OCI-LY3 (cell line): ENCODE measurements at regions not wholly inside any gene's neighbourhood (a gene's known extent, or its start where the extent isn't known, plus 50 kb on each side); places are given as distances from the start of the nearest gene placed in this dataset.

Experiments
- H2AFZ ChIP-seq: fragments of 200-600, 300-600 bp; shearing (Covaris generic); 2 replicates; pipeline ENCODE4 v1.6.0; 2014; ENCODE audit warnings: antibody characterized with exemption, low read depth, low read length
- H3K27ac ChIP-seq: fragments of 200-600, 300-600 bp; sonication (generic); 2 replicates; pipeline ENCODE4 v1.5.1; 2014; ENCODE audit warnings: mild to moderate bottlenecking, low read length, moderate library complexity, mixed read lengths
- H3K27me3 ChIP-seq: fragments of 200-600, 300-600 bp; sonication (generic); 2 replicates; pipeline ENCODE4 v1.6.1; 2014; ENCODE audit warnings: low read depth, low read length, mixed read lengths
- H3K36me3 ChIP-seq: fragments of 200-600, 300-600 bp; sonication (generic); replicated peaks from 2 replicates; pipeline ENCODE3; 2014; ENCODE audit warnings: low read depth, low read length, mixed read lengths
- H3K4me1 ChIP-seq: fragments of 300-600, 200-600 bp; sonication (generic); 2 replicates; pipeline ENCODE4 v1.6.1; 2014; ENCODE audit warnings: low read length, mixed read lengths
- H3K4me2 ChIP-seq: fragments of 200-600, 300-600 bp; sonication (generic); 2 replicates; pipeline ENCODE4 v1.6.1; 2014; ENCODE audit warnings: low read length, mixed read lengths
- H3K4me3 ChIP-seq: fragments of 300-600, 200-600 bp; sonication (generic); 2 replicates; pipeline ENCODE4 v1.5.1; 2014; ENCODE audit warnings: antibody characterized with exemption, mild to moderate bottlenecking, low read length, moderate library complexity
- H3K79me2 ChIP-seq: fragments of 300-600, 200-600 bp; shearing (Covaris generic); 2 replicates; pipeline ENCODE4 v1.6.1; 2014; ENCODE audit warnings: mild to moderate bottlenecking, low read length, mixed read lengths
- H3K9ac ChIP-seq: fragments of 300-600, 200-600 bp; shearing (Covaris generic); 2 replicates; pipeline ENCODE4 v1.6.0; 2014; ENCODE audit warnings: mild to moderate bottlenecking, low read length, moderate library complexity
- H3K9me3 ChIP-seq: fragments of 200-600, 300-600 bp; shearing (Covaris generic); 2 replicates; pipeline ENCODE4 v1.6.1; 2014; ENCODE audit warnings: low read length, mixed read lengths; ENCODE audit not compliant: insufficient read depth
- H4K20me1 ChIP-seq: fragments of 200-600, 300-600 bp; sonication (generic); 2 replicates; pipeline ENCODE4 v1.6.1; 2016; ENCODE audit warnings: low read length, mixed read lengths; ENCODE audit not compliant: insufficient read depth
- CTCF ChIP-seq: fragments of 200-600, 300-600 bp; sonication (generic); IDR thresholded peaks from 2 replicates; pipeline ENCODE4 v1.5.1; 2014; ENCODE audit warnings: antibody characterized with exemption, low read length, low read depth
- EZH2phosphoT487 ChIP-seq: fragments of 200-600 bp; shearing (Covaris generic); IDR thresholded peaks from 2 replicates; pipeline ENCODE4 v1.6.1; 2018; ENCODE audit warnings: antibody characterized with exemption, mixed run types, low read depth

GRCh38 chr5:158421319-158421718 lies 562.4 kb upstream of the CLINT1 start:
- Histone ChIP-seq H3K4me3 (no peak overlapping the region), H3K36me3 (no peaks in the 10 kb centered on the region), H3K9me3 (no peaks in the 10 kb centered on the region), H3K27me3 (no peaks in the 10 kb centered on the region), H3K4me1 (peaks cover 9% of the 10 kb centered on the region), H2AFZ (no peak overlapping the region), H3K79me2 (no peaks in the 10 kb centered on the region), H3K9ac (no peak overlapping the region), H4K20me1 (no peaks in the 10 kb centered on the region), H3K4me2 (no peak overlapping the region), H3K27ac (no peak overlapping the region)
- TF ChIP-seq EZH2phosphoT487: no peak
- TF ChIP-seq CTCF: no peak

GRCh38 chr5:158419186-158419585 lies 560.2 kb upstream of the CLINT1 start:
- H3K9me3 ChIP-seq: no peaks in the 10 kb centered on the region
- no peaks in the 10 kb centered on the region for H4K20me1 ChIP-seq
- H3K27me3 ChIP-seq: no peaks in the 10 kb centered on the region

GRCh38 chr5:158414780-158415179 lies 555.8 kb upstream of the CLINT1 start:
- Histone ChIP-seq H2AFZ (no peak overlapping the region), H3K4me3 (no peak overlapping the region), H3K9ac (no peak overlapping the region), H3K4me2 (no peak overlapping the region), H4K20me1 (no peaks in the 10 kb centered on the region), H3K9me3 (no peaks in the 10 kb centered on the region), H3K27me3 (no peaks in the 10 kb centered on the region), H3K4me1 (peaks cover 31% of the 10 kb centered on the region), H3K36me3 (no peaks in the 10 kb centered on the region), H3K79me2 (no peaks in the 10 kb centered on the region), H3K27ac (no peak overlapping the region)
- no peak for TF ChIP-seq EZH2phosphoT487
- no peak for TF ChIP-seq CTCF

More at GRCh38 chr5:158419186-158419585, 560.2 kb upstream of the CLINT1 start:
- Histone ChIP-seq H3K4me3 (no peak overlapping the region), H3K27ac (no peak overlapping the region), H3K36me3 (no peaks in the 10 kb centered on the region), H3K4me1 (peaks cover 12% of the 10 kb centered on the region), H3K4me2 (no peak overlapping the region), H2AFZ (no peak overlapping the region), H3K9ac (no peak overlapping the region), H3K79me2 (no peaks in the 10 kb centered on the region)
- TF ChIP-seq CTCF (no peak), EZH2phosphoT487 (no peak)

- H2AFZ ChIP-seq: no peak overlapping the region
- TF ChIP-seq CTCF: no peak
- TF ChIP-seq EZH2phosphoT487: no peak
- no peak overlapping the region for H3K9ac ChIP-seq
- H3K4me3 ChIP-seq: 0 out of 2 replicates have a peak overlapping the region, but pooled peaks have one; percentile 32
- H3K27ac ChIP-seq: peak overlapping the region; percentile 79; the same call in 1 of the 2 replicates
- H3K4me2 ChIP-seq: peak overlapping the region; percentile 56
- no peaks in the 10 kb centered on the region for H3K36me3 ChIP-seq
- no peaks in the 10 kb centered on the region for H4K20me1 ChIP-seq
- peaks cover 36% of the 10 kb centered on the region for H3K4me1 ChIP-seq
- no peaks in the 10 kb centered on the region for H3K27me3 ChIP-seq
- H3K79me2 ChIP-seq: no peaks in the 10 kb centered on the region
- H3K9me3 ChIP-seq: no peaks in the 10 kb centered on the region
These were observed 555.4 kb upstream of the CLINT1 start for GRCh38 chr5:158414333-158414762.
